Gastrocnemius medialis (tissue), 4 donors: ENCODE measurements at regions not wholly inside any gene's neighbourhood (a gene's known extent, or its start where the extent isn't known, plus 50 kb on each side); places are given as distances from the start of the nearest gene placed in this dataset.

ENCODE experiments used
- POLR2A ChIP-seq, 2 donors: fragments of 450-650 bp; IDR thresholded peaks; one replicate each; pipeline ENCODE4 v1.6.1; 2017; ENCODE audit warnings: antibody characterized with exemption in 2 of 2, mild to moderate bottlenecking in 2 of 2, moderate library complexity in 2 of 2
- TF ChIP-seq, protein P1 (sequence below), 5 experiments: fragments of 450-650 bp in 3 of 5; fragments of 200-600 bp in 2 of 5; sonication (generic) in 2 of 5; IDR thresholded peaks in 4 of 5; conservative IDR thresholded peaks in 1 of 5; 1 replicate in 4 of 5; 2 replicates in 1 of 5; pipeline ENCODE4 v1.5.1; 2016 to 2019; ENCODE audit warnings: antibody characterized with exemption in 5 of 5, mild to moderate bottlenecking in 3 of 5, moderate library complexity in 3 of 5

DNA sequence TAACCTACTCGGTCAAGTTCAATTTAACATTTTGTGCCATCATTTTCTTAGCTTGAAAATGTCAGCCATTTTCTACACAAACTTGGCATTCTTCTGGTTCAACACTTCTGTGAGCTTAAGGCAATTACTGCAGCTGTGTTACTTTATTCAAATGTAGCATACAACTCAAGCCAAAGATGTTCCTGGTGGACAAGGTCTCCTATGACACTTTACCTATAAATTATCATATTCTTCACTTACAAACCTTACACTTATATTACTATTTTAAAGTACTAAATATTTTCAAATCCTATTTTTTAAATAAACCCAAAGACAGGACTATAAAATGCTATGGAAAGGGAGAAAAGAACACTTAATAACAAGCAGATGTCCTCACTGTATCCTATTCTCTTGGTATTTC, 1045.3 kb downstream of the TSN start:
- TF ChIP-seq POLR2A (IDR thresholded peaks at IDR 0.05) = no peak
- TF ChIP-seq, protein P1, sequence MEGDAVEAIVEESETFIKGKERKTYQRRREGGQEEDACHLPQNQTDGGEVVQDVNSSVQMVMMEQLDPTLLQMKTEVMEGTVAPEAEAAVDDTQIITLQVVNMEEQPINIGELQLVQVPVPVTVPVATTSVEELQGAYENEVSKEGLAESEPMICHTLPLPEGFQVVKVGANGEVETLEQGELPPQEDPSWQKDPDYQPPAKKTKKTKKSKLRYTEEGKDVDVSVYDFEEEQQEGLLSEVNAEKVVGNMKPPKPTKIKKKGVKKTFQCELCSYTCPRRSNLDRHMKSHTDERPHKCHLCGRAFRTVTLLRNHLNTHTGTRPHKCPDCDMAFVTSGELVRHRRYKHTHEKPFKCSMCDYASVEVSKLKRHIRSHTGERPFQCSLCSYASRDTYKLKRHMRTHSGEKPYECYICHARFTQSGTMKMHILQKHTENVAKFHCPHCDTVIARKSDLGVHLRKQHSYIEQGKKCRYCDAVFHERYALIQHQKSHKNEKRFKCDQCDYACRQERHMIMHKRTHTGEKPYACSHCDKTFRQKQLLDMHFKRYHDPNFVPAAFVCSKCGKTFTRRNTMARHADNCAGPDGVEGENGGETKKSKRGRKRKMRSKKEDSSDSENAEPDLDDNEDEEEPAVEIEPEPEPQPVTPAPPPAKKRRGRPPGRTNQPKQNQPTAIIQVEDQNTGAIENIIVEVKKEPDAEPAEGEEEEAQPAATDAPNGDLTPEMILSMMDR (IDR thresholded peaks at IDR 0.05 in 4 of 5, conservative IDR thresholded peaks at IDR 0.05 in 1 of 5) = no peak
